ENCODE measurements at regions not wholly inside any gene's neighbourhood (a gene's known extent, or its start where the extent isn't known, plus 50 kb on each side); places are given as distances from the start of the nearest gene placed in this dataset.

DNA sequence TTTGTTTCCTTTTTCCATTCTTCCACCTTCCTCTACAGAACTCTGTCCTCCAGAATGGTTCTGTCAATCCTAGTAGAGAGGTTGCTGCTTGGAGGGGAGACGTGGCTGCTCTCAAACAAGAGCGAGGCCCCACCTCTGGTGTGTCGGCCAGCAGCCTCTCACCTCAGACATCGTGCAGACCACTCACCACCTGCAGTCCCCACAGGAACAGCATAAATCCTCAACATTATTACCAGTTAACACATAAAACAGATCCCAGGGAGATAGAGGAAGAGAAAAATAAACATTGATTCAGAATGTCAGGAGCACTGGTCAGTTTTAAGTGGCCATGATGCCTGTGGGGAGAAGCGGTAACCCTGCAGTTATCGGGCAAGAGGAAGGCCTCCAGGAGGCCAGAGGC lies 485.9 kb upstream of the DPP6 start:
- TF ChIP-seq, protein P1, sequence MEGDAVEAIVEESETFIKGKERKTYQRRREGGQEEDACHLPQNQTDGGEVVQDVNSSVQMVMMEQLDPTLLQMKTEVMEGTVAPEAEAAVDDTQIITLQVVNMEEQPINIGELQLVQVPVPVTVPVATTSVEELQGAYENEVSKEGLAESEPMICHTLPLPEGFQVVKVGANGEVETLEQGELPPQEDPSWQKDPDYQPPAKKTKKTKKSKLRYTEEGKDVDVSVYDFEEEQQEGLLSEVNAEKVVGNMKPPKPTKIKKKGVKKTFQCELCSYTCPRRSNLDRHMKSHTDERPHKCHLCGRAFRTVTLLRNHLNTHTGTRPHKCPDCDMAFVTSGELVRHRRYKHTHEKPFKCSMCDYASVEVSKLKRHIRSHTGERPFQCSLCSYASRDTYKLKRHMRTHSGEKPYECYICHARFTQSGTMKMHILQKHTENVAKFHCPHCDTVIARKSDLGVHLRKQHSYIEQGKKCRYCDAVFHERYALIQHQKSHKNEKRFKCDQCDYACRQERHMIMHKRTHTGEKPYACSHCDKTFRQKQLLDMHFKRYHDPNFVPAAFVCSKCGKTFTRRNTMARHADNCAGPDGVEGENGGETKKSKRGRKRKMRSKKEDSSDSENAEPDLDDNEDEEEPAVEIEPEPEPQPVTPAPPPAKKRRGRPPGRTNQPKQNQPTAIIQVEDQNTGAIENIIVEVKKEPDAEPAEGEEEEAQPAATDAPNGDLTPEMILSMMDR (IDR thresholded peaks at IDR 0.05; ENCODE audit: insufficient read depth, low read depth, low read length) = no peak
- no peak for TF ChIP-seq EZH2 (IDR thresholded peaks at IDR 0.05; ENCODE audit: insufficient read depth, low read length)
